Thyroid gland (tissue), 4 donors: ENCODE measurements at regions not wholly inside any gene's neighbourhood (a gene's known extent, or its start where the extent isn't known, plus 50 kb on each side); places are given as distances from the start of the nearest gene placed in this dataset.

Experiments used
- CTCF ChIP-seq, 6 experiments: fragments of 200-600 bp in 3 of 6; fragments of 450-650 bp in 3 of 6; sonication (generic) in 3 of 6; IDR thresholded peaks; one replicate each; pipeline ENCODE4 v1.5.1; 2016 to 2019; ENCODE audit warnings: antibody characterized with exemption in 6 of 6, mild to moderate bottlenecking in 2 of 6, inconsistent platforms in 1 of 6, moderate library complexity in 1 of 6
- POLR2A ChIP-seq, 2 donors: fragments of 450-650 bp; IDR thresholded peaks; one replicate each; pipeline ENCODE4 v1.6.1; 2017; ENCODE audit warnings: antibody characterized with exemption in 2 of 2, mild to moderate bottlenecking in 2 of 2, moderate library complexity in 1 of 2

GRCh38 chr12:116436561-116437249 is 122.5 kb upstream of the MAP1LC3B2 start:
- TF ChIP-seq CTCF (IDR thresholded peaks at IDR 0.05) (no peak), POLR2A (IDR thresholded peaks at IDR 0.05) (no peak)
